Activated CD4-positive, alpha-beta T cell treated with anti-CD3 and anti-CD28 coated beads, Interleukin-2, amount 50 U/mL, for 24 hours (primary cell): ENCODE measurements at regions not wholly inside any gene's neighbourhood (a gene's known extent, or its start where the extent isn't known, plus 50 kb on each side); places are given as distances from the start of the nearest gene placed in this dataset.
"Not testable (repeated sequence)": the region's sequence is repeated elsewhere in the genome, so short reads cannot be mapped to it uniquely, and the experiment has no call there.

Experiments used
- DNase-seq, 2 donors: peaks; one replicate each; pipeline ENCODE4 v3.0.0-alpha.2; 2020; ENCODE audit warnings: low read depth in 1 of 2, low spot score in 1 of 2

- no peak for DNase-seq
These were observed 55.0 kb downstream of the FOXA2 start for GRCh38 chr20:22529150-22530019.

GRCh38 chr20:22526512-22527012 lies 57.8 kb downstream of the FOXA2 start:
- no peak for DNase-seq

DNA sequence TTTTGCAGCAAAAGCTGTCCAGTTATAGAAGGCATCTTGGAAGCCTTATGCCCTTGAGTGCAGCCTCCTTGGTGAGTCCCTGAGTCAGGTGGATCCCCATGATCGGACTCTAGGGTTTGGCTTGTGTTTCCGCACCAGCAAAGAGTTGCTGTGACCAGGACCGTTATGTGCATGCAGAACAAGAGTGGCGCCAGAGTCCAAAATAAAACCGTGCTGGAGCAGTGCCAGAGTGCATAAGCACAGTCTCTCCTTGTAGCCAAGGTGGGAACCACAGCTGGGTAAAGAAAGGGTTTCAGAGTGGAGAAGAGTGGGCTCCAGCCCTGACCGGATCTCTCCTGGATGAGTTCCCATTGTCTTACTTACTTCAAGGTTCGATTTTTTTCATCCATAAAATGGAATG lies 58.6 kb downstream of the FOXA2 start:
- DNase-seq = no peak

GRCh38 chr20:22525069-22525820 lies 59.1 kb downstream of the FOXA2 start:
- DNase-seq = no peak

GRCh38 chr20:22524393-22525015 lies 59.9 kb downstream of the FOXA2 start:
- DNase-seq = no peak

DNA sequence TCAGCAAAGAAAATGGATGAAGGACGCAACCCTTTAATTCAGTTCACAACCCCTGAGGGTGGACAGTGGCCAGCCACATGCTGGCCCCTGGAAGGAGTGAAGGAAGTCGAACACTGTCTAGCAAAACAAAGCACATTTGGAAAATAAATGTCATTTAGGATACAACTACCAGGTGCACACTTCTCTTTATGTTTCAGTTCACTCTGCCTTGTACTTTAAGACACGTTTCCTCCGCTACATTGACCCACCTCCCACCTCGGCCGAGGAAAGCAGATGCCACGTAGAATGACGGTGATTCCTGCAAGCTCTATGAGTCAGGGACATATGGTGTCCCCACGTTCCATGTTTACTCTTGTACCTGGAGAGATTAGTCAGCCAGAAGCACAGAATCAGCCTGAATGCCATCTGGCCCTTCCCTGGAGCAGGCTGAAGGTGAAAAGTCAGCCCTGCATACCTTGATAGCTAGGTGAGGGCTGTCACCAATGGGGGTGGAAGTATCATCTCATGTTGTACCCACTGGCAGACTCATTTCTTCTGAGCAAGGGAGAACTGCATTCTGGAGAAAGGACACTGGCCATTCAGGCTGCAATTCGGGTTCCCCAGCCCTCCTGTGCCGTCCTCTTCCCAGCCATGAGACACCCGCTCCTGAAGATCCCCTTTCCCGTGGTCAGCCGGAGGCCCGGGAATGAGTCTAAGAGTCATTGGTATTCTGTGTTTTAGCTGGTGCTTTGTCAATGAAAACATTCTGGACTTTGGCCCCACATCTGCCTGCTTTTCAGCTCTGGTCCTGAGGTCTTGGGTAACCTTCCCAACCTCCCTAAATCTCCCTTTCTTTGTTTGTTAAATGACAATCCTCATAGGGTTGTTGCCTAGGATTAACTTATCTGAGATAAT lies 60.6 kb downstream of the FOXA2 start:
- DNase-seq = no peak

DNA sequence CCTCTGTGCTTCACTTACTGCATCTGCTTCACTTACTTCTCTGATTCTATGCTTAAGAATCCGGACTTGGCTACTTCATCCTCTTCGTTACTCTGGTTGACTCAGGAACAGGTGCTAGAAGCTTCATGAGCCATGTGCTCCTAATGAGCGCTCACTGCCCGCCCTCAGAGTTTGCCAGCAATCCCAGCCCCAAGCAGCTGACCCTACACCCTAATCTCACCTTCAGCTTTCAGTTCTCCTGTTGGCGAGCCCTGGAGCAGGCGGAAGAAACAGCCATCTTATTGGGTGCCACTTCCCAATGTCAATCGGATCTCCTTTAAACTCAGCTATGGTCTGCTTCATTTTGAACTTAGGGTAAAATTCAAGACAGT lies 61.3 kb downstream of the FOXA2 start:
- DNase-seq = no peak

GRCh38 chr20:22522701-22523100 lies 61.7 kb downstream of the FOXA2 start:
- no peak for DNase-seq

DNA sequence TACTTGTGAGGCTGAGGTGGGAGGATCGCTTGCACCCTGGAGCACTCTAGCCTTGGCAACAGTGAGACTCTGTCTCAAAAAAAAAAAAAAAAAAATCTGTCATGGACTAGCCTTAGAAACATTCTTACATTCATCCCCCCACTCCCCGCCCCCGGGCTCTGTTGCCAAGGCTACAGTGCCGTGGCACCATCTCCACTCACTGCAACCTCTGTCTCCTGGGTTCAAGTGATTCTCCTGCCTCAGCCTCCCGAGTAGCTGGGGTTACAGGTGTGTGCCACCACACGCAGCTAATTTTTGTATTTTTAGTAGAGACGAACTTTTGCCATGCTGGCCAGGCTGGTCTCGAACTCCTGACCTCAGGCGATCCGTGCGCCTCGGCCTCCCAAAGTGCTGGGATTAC lies 62.4 kb downstream of the FOXA2 start:
- DNase-seq = not testable (repeated sequence)

DNA sequence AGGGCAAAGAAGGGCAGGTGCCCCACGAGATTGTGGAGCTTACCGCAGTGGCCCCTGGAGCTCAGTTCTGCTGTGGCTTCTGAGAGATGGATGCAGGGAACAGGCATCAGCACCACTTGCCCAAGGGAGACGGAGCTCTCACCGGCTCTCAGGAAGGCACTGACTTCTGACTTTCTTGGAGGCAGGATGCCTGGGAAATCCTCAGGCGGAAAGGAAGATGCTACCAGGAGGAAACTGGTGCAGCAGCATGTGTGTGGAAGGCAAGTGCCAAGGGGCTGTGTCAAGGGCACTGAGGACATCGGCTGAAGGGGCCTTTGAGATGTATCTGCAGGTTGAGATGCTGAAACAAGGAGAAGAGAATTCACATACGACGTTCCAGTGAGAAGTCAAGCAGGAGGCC lies 64.0 kb downstream of the FOXA2 start:
- no peak for DNase-seq

GRCh38 chr20:22515264-22515663 lies 69.1 kb downstream of the FOXA2 start:
- DNase-seq = no peak

- no peak for DNase-seq
These were observed 70.8 kb downstream of the FOXA2 start for GRCh38 chr20:22513574-22513973.

DNA sequence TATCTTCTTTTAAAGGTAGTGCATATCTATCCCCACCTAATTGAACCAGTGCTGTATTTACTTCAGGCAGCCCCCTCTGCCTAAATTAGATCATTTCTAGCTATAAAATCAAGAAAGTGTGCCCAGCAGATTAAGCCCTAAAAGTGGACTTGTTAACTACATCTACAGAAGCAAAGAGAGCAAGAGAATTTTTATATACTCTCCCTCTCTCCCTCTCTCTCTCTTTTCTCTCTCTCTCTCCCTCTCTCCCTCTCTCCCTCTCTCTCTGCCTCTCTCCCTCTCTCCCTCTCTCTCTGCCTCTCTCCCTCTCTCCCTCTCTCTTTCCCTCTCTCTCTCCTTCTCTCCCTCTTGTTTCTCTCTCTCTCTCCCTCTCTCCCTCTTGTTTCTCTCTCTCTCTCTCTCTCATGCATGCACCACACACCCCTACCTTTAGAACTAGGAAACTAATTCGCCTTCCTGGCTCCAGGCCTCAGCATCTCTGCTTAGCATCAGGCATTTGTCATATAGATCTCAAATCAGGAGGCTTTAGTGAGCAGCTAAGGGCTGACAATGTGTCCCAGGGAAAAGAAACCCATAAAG lies 71.4 kb downstream of the FOXA2 start:
- DNase-seq = no peak

DNA sequence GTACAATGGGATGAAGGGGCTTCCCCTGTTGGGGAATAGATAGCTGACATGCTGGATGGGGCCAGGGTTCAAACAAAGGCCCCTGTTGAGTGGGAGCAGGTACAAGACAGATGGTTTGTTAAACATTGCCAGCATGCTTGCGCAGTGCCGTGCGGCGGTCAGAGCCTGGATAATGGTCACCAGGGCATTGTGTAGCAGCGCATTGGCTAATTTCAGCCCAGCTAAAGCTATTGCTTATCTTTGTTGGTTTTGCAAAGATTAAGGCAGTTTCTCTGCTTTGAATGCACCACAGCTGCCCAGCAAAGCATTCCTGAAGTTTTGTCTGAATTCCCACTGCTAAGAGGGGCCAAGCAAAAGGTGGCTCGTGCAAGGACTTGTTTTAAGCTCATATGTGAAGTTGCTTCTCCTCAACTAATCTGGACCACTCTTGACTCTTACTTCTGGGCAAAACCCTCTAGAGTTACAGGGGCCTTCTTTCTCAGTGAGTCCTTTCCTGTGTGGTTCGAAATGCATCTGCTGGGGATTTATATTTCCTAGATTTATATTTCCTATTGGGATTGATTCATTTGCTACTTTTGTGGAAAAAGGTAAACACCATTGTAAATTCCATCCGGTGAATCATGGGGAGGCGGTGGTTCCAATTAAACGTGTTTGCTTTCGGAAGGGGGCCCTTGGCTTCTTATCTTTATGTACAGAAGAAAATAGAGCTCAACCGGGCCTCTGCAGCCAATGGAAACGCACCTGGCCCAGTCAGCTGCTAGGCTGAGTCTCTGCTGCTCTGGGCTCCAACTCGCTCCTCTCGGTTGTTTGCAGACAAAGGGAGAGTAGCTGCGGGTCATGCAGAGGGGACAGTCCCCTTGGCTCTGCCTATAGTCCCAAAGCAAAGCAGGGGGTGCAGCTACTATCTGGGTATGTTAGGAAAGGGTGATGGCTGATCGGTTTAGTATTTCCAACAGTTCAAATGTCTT lies 72.1 kb downstream of the FOXA2 start:
- DNase-seq = no peak

- no peak for DNase-seq
These were observed 74.6 kb downstream of the FOXA2 start for GRCh38 chr20:22509843-22510147.

DNA sequence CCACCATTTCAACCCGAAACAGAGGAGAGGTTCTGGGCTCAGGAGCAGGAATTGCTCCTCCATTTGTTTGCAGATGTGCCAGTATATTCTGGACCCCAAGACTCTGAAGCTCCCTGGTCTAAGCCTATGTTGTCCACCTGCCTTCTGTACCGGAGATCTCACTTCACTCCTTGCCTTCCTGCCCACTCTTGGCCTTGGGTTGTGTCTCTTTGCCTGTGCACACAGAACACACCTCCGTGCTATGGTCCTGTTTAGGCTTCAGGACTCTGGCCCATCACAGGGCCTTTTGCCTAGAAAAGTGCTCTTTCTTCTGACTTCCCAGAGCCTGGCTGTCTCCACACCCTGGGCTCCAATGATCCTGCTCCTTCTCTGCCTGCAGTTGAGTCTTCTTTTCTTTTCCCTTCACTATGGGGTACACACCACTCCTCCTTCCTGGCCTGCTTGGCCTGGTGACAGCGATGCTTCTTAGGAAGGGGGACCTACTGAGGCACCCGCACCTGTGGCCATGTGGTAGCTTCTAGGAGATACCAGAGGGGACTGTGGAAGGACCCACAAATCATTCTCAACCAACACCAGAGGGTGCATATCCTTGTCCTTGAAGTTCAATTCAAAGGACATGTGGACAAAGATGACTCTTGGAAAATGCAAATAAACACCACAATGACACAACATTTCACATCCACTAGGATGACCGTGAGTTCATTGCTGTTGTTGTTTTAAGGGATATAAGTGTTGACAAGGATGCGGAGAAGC lies 75.1 kb downstream of the FOXA2 start:
- no peak for DNase-seq

DNA sequence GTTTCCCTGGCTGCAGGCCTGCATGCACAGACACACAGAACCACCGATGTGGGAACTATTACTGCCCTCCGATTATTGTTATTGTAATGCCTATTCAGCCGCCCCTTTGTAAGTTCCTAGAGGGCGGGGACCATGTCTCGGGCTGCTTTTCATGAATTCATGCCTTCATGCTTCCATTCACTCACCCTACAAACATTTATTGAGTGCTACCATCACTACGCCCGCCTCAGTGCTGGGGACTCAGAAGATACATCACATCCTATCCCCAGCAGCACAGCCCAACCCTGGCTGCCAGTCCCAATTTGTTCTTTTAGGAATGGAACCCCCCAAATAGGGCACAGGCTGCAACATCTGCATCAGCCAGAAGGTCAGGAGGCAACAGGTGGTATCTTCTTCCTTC lies 75.9 kb downstream of the FOXA2 start:
- DNase-seq = no peak

DNA sequence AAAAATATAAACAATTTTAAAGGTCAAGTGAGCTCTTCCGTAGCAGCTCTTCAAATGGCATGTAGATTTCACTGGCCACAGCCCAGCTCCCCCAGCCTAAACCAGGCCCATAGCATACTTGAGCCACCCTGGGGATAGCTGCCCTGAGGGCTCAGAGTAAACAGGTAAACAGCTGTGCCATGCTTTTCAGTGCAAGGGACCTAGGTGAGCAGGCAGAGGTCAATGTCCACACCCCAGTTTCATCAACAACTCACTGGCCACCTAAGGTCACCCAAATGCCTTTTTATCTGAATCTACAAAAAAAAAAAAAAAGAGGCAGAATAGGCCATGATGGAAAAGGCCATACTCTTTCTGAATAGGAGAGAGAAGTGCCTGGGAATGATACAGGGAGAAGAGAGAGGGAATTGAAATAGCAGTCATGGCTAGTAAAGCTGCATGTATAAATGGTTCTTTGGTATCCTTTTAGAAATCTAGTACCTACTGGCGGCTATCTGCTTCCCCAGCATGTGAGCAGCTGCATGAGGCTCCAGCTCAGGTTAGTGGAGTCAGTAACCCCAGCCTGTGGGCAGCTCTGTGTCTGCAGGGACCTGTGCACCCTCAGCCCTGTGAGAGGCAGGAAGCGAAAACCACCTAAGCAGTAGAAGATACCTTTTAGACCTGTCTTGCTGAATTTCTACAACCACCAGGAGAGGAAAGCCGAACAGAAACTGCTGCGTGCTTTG lies 77.0 kb downstream of the FOXA2 start:
- no peak for DNase-seq
